ENCODE measurements at regions not wholly inside any gene's neighbourhood (a gene's known extent, or its start where the extent isn't known, plus 50 kb on each side); places are given as distances from the start of the nearest gene placed in this dataset.

- no peak for ATAC-seq
- Histone ChIP-seq H3K27ac (no peak overlapping the region), H3K36me3 (ENCODE audit: insufficient read depth in 1 of 2, low read depth in 1 of 2) (no peaks in the 10 kb centered on the region), H3K4me3 (no peak overlapping the region), H3K27me3 (ENCODE audit: insufficient read depth in 3 of 3, low read length in 2 of 3) (no peaks in the 10 kb centered on the region), H3K4me1 (no peaks in the 10 kb centered on the region), H3K9me3 (no peaks in the 10 kb centered on the region)
- DNase-seq, result no peak
- TF ChIP-seq CTCF (IDR thresholded peaks at IDR 0.05), result no peak
- intact Hi-C loops (cut with DNase I), result no loop called here
- WGBS, 3 donors, result 42 to 70% (median 46%) methylated on average over 3 of the region's 3 CpGs
Observed at GRCh38 chr12:77644915-77645605, 185.6 kb upstream of the NAV3 start.

DNA sequence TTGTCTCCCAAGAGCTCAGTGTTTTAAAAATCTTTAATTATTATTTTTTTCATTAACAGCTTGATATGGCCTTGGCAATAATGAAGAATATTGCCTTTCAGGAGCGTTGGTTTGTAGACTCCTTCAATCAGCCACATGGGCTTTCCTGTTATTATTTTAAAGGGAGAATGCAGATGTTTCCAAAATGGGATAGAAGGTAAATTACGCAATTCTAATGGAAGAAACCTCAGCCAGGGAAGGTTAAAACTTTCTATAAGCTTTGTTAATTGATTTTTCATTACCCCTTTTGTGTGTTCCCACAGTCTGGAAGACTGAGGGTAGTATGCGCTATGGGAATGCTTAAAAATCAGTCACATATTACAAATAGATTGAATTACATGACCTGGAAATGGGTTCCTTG, 188.4 kb upstream of the NAV3 start:
- TF ChIP-seq CTCF (IDR thresholded peaks at IDR 0.05), result no peak
- Histone ChIP-seq H3K9me3 (no peaks in the 10 kb centered on the region), H3K27me3 (ENCODE audit: insufficient read depth in 3 of 3, low read length in 2 of 3) (no peaks in the 10 kb centered on the region), H3K4me3 (no peak overlapping the region), H3K4me1 (no peaks in the 10 kb centered on the region), H3K27ac (no peak overlapping the region), H3K36me3 (ENCODE audit: insufficient read depth in 1 of 2, low read depth in 1 of 2) (no peaks in the 10 kb centered on the region)
- 91% methylated on average over 3 of the region's 3 CpGs for WGBS, 3 donors
- intact Hi-C loops (cut with DNase I), result no loop called here
- ATAC-seq (no peak), DNase-seq (no peak)

- no peak for TF ChIP-seq CTCF (IDR thresholded peaks at IDR 0.05)
- intact Hi-C loops (cut with DNase I), result no loop called here
- Histone ChIP-seq H3K9me3 (no peaks in the 10 kb centered on the region), H3K27me3 (ENCODE audit: insufficient read depth in 3 of 3, low read length in 2 of 3) (no peaks in the 10 kb centered on the region), H3K27ac (no peak overlapping the region), H3K36me3 (ENCODE audit: insufficient read depth in 1 of 2, low read depth in 1 of 2) (no peaks in the 10 kb centered on the region), H3K4me1 (no peaks in the 10 kb centered on the region), H3K4me3 (no peak overlapping the region)
- ATAC-seq (no peak), DNase-seq (no peak)
Observed at GRCh38 chr12:77640356-77640755, 190.3 kb upstream of the NAV3 start.

DNA sequence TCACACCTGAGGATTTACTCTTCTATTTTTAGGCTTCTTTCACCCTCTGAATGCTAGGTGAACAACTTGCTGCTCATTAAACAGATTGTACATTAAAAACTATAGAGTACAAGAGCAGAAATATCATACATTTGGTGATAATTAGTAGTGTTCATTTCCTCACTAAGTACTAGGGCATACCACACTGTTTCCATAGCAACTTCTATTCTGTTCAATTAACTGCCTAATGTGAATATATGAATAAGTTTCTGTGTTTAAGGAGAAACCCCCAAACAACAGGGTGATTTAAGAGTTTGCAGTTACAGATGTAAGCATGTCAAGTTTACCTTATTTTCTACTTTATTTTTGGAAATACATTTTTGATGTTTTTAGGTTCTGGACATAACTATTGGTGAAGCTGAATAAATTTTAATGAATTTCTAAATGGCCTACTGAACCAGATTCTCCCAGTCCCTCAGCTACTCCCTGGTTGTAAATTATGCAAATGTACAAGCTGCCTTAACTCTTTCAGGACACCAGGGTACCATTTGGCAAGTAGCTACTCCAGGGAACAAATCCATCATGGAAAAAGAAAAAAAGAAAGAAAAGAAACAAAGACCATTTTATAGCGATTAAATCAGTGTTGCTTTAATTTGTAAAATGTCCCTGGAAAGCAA, 199.8 kb upstream of the NAV3 start:
- Histone ChIP-seq H3K27me3 (ENCODE audit: insufficient read depth in 3 of 3, low read length in 2 of 3) (no peaks in the 10 kb centered on the region), H3K36me3 (ENCODE audit: insufficient read depth in 1 of 2, low read depth in 1 of 2) (no peaks in the 10 kb centered on the region), H3K9me3 (peaks cover 1% of the 10 kb centered on the region), H3K27ac (no peak overlapping the region), H3K4me1 (no peaks in the 10 kb centered on the region), H3K4me3 (no peak overlapping the region)
- no peak for DNase-seq
- intact Hi-C loops (cut with DNase I), result no loop called here
- WGBS, 3 donors, result 73 to 81% (median 73%) methylated on average over 1 of the region's 1 CpG
- TF ChIP-seq CTCF (IDR thresholded peaks at IDR 0.05), result no peak
- ATAC-seq, result no peak

- intact Hi-C loops (cut with DNase I), result no loop called here
- ATAC-seq (no peak), DNase-seq (no peak)
- Histone ChIP-seq H3K36me3 (ENCODE audit: insufficient read depth in 1 of 2, low read depth in 1 of 2) (no peaks in the 10 kb centered on the region), H3K27me3 (ENCODE audit: insufficient read depth in 3 of 3, low read length in 2 of 3) (no peaks in the 10 kb centered on the region), H3K9me3 (peaks cover 4% of the 10 kb centered on the region), H3K4me1 (no peaks in the 10 kb centered on the region), H3K27ac (no peak overlapping the region), H3K4me3 (no peak overlapping the region)
- TF ChIP-seq CTCF (IDR thresholded peaks at IDR 0.05), result no peak
- WGBS, 3 donors, result 62 to 77% (median 69%) methylated on average over 3 of the region's 3 CpGs
Observed at GRCh38 chr12:77630344-77630743, 200.3 kb upstream of the NAV3 start.

Data from psoas muscle (tissue), 7 donors.